SK-N-SH (cell line): ENCODE measurements at regions not wholly inside any gene's neighbourhood (a gene's known extent, or its start where the extent isn't known, plus 50 kb on each side); places are given as distances from the start of the nearest gene placed in this dataset.

Source experiments
- CTCF ChIA-PET: fragments of 300-600, 350-600 bp; formaldehyde crosslinking; extraction: SDS; loops from one replicate; lab custom pipeline; 2021; lab: Yijun Ruan, JAX
- POLR2A ChIA-PET: fragments of 350-600 bp; sonication (Branson Sonifier 250); formaldehyde crosslinking; extraction: SDS; loops from one replicate; lab custom pipeline; 2020; ENCODE audit warnings: antibody characterized with exemption, inconsistent platforms; lab: Yijun Ruan, JAX
- DNase-seq: peaks from one replicate; pipeline ENCODE4 v3.0.0; 2012
- H2AFZ ChIP-seq: fragments of 200-600 bp; sonication (generic); 2 replicates; pipeline ENCODE4 v1.8.1; 2016; ENCODE audit warnings: antibody characterized with exemption, mild to moderate bottlenecking, low read depth
- H3F3A ChIP-seq: fragments of 200-600 bp; sonication (generic); replicated peaks from 2 replicates; pipeline ENCODE3; 2016; ENCODE audit warnings: antibody characterized with exemption, mild to moderate bottlenecking; ENCODE audit not compliant: insufficient read depth
- H3K27ac ChIP-seq, 2 experiments: fragments of 200-500 bp in 1 of 2; fragments of 200-600 bp in 1 of 2; sonication (Bioruptor generic) in 1 of 2; sonication (generic), shearing (Covaris generic) in 1 of 2; 2 replicates each; pipeline versions ENCODE4 v1.5.1 to v1.6.1; 2014 to 2016; ENCODE audit warnings: low read depth in 2 of 2, inconsistent platforms in 1 of 2, low read length in 1 of 2, mild to moderate bottlenecking in 1 of 2, mixed read lengths in 1 of 2
- H3K27me3 ChIP-seq: fragments of 200-600 bp; sonication (generic), shearing (Covaris generic); 2 replicates; pipeline ENCODE4 v1.6.1; 2016; ENCODE audit warnings: mixed run types; ENCODE audit not compliant: insufficient read depth
- H3K36me3 ChIP-seq, 2 experiments: fragments of 200-500 bp in 1 of 2; fragments of 200-600 bp in 1 of 2; sonication (Bioruptor generic) in 1 of 2; sonication (generic) in 1 of 2; replicated peaks in 1 of 2; 2 replicates each; pipeline versions ENCODE3 to v1.5.1; 2014 to 2016; ENCODE audit warnings: low read length in 1 of 2, mild to moderate bottlenecking in 1 of 2; ENCODE audit not compliant: insufficient read depth in 2 of 2, control insufficient read depth in 1 of 2
- H3K4me1 ChIP-seq, 2 experiments: fragments of 200-500 bp in 1 of 2; fragments of 200-600 bp in 1 of 2; sonication (Bioruptor generic) in 1 of 2; sonication (generic), shearing (Covaris generic) in 1 of 2; 2 replicates each; pipeline versions ENCODE4 v1.5.1 to v1.6.1; 2014 to 2016; ENCODE audit warnings: low read depth in 1 of 2, low read length in 1 of 2, mixed run types in 1 of 2; ENCODE audit not compliant: insufficient read depth in 2 of 2, control insufficient read depth in 1 of 2
- H3K4me2 ChIP-seq: fragments of 200-600 bp; sonication (generic), shearing (Covaris generic); 2 replicates; pipeline ENCODE4 v1.6.1; 2017; ENCODE audit warnings: mixed run types
- H3K4me3 ChIP-seq, 2 experiments: fragments of 200-500 bp in 1 of 2; fragments of 200-600 bp in 1 of 2; sonication (Bioruptor generic) in 1 of 2; sonication (generic), shearing (Covaris generic) in 1 of 2; 2 replicates each; pipeline versions ENCODE4 v1.5.1 to v1.8.1; 2014 to 2016; ENCODE audit warnings: low read depth in 2 of 2, inconsistent platforms in 1 of 2, low read length in 1 of 2, mild to moderate bottlenecking in 1 of 2, mixed read lengths in 1 of 2, moderate library complexity in 1 of 2
- H3K79me2 ChIP-seq: fragments of 200-600 bp; sonication (generic); 2 replicates; pipeline ENCODE4 v1.8.1; 2017; ENCODE audit warnings: mild to moderate bottlenecking; ENCODE audit not compliant: insufficient read depth
- H3K9ac ChIP-seq: fragments of 200-600 bp; sonication (generic); 2 replicates; pipeline ENCODE4 v1.6.1; 2017; ENCODE audit warnings: mixed run types
- H3K9me2 ChIP-seq: fragments of 200-600 bp; sonication (generic); 2 replicates; pipeline ENCODE4 v1.6.1; 2017; ENCODE audit warnings: mixed run types
- H3K9me3 ChIP-seq: fragments of 200-600 bp; sonication (generic); 2 replicates; pipeline ENCODE4 v1.6.1; 2017; ENCODE audit warnings: mixed run types, mild to moderate bottlenecking, moderate library complexity
- H4K20me1 ChIP-seq: fragments of 200-600 bp; sonication (generic); 2 replicates; pipeline ENCODE4 v1.6.1; 2017; ENCODE audit warnings: mild to moderate bottlenecking, mixed run types; ENCODE audit not compliant: insufficient read depth
- CHD2 ChIP-seq: fragments of 150-350 bp; IDR thresholded peaks from 2 replicates; pipeline ENCODE4 v1.6.1; 2018; ENCODE audit warnings: low read length; ENCODE audit not compliant: partially characterized antibody
- ELF1 ChIP-seq: IDR thresholded peaks from 2 replicates; pipeline ENCODE4 v1.4.0; 2012
- EZH2phosphoT487 ChIP-seq: fragments of 200-600 bp; sonication (generic); IDR thresholded peaks from 2 replicates; pipeline ENCODE4 v1.6.1; 2017; ENCODE audit warnings: low read depth, mixed run types, mild to moderate bottlenecking, antibody characterized with exemption, moderate library complexity, borderline replicate concordance
- FOSL2 ChIP-seq: IDR thresholded peaks from 2 replicates; pipeline ENCODE4 v1.4.0; 2012; ENCODE audit warnings: low read depth, mild to moderate bottlenecking, moderate library complexity, borderline replicate concordance
- FOXJ3 ChIP-seq: sonication (generic); formaldehyde crosslinking; IDR thresholded peaks from 2 replicates; pipeline ENCODE4 v1.5.1; 2020; ENCODE audit warnings: mild to moderate bottlenecking, missing genetic modification reagents
- IRF3 ChIP-seq: fragments of 150-350 bp; IDR thresholded peaks from 2 replicates; pipeline ENCODE4 v1.6.1; 2016; ENCODE audit warnings: mild to moderate bottlenecking, low read depth, low read length
- JUND ChIP-seq: IDR thresholded peaks from 2 replicates; pipeline ENCODE4 v1.4.0; 2012
- MEF2A ChIP-seq: IDR thresholded peaks from 2 replicates; pipeline ENCODE4 v1.4.0; 2012; ENCODE audit warnings: low read depth, borderline replicate concordance
- MXI1 ChIP-seq: IDR thresholded peaks from 2 replicates; pipeline ENCODE4 v1.6.1; 2012; ENCODE audit warnings: mild to moderate bottlenecking, low read depth, low read length, improper control_type of control experiment
- NRF1 ChIP-seq: IDR thresholded peaks from 2 replicates; pipeline ENCODE4 v1.6.1; 2012; ENCODE audit warnings: low read depth, mild to moderate bottlenecking, low read length
- PBX3 ChIP-seq: IDR thresholded peaks from 2 replicates; pipeline ENCODE4; 2012
- POLR2AphosphoS5 ChIP-seq: IDR thresholded peaks from 2 replicates; pipeline ENCODE4 v1.6.1; 2012; ENCODE audit warnings: low read depth, low read length
- RCOR1 ChIP-seq: fragments of 150-350 bp; IDR thresholded peaks from 2 replicates; pipeline ENCODE4 v1.6.1; 2017; ENCODE audit warnings: antibody characterized with exemption, low read length
- RFX5 ChIP-seq: IDR thresholded peaks from 2 replicates; pipeline ENCODE4 v1.6.1; 2012; ENCODE audit warnings: mild to moderate bottlenecking, improper control_type of control experiment, low read length
- RXRA ChIP-seq: IDR thresholded peaks from 2 replicates; pipeline ENCODE4 v1.4.0; 2012; ENCODE audit warnings: low read depth, mild to moderate bottlenecking, borderline replicate concordance
- SIN3A ChIP-seq: IDR thresholded peaks from 2 replicates; pipeline ENCODE4 v1.6.1; 2012; ENCODE audit warnings: low read depth, mild to moderate bottlenecking, low read length, moderate library complexity, borderline replicate concordance
- TAF1 ChIP-seq: IDR thresholded peaks from 2 replicates; pipeline ENCODE4 v1.6.1; 2012; ENCODE audit warnings: low read depth, mild to moderate bottlenecking, low read length, moderate library complexity, borderline replicate concordance
- TEAD4 ChIP-seq: IDR thresholded peaks from 2 replicates; pipeline ENCODE4 v1.4.0; 2012; ENCODE audit warnings: mild to moderate bottlenecking, borderline replicate concordance; ENCODE audit not compliant: insufficient read depth
- USF1 ChIP-seq: IDR thresholded peaks from 2 replicates; pipeline ENCODE4 v1.4.0; 2012; ENCODE audit warnings: low read depth, borderline replicate concordance
- USF2 ChIP-seq: fragments of 150-350 bp; IDR thresholded peaks from 2 replicates; pipeline ENCODE4 v1.6.1; 2017; ENCODE audit warnings: antibody characterized with exemption, low read length, low read depth, borderline replicate concordance
- ZBTB33 ChIP-seq: IDR thresholded peaks from 2 replicates; pipeline ENCODE4 v1.4.0; 2012; ENCODE audit warnings: low read depth, borderline replicate concordance
- WGBS: methylation state at CpG from one replicate; pipeline ENCODE4 v1.1.6; 2017; ENCODE audit warnings: low lambda C conversion rate; 5-methylcytosine and 5-hydroxymethylcytosine counted together

GRCh38 chr13:105048677-105049076 is 1486.8 kb downstream of the EFNB2 start:
- WGBS, result 13% methylated on average over 1 of the region's 1 CpG
- H3F3A ChIP-seq, result no peaks in the 10 kb centered on the region
- no peaks in the 10 kb centered on the region for H3K4me1 ChIP-seq
- H4K20me1 ChIP-seq, result no peaks in the 10 kb centered on the region
- CTCF ChIA-PET, result interaction anchor here (1.5 kb wide), 1 partner anchor 10 kb away, joined by 3 read pairs; no protein-coding TSS in a partner anchor
- H3K4me2 ChIP-seq, result no peak overlapping the region
- no peaks in the 10 kb centered on the region for H3K79me2 ChIP-seq
- H3K27ac ChIP-seq, result no peak overlapping the region
- DNase-seq, result no peak
- no peaks in the 10 kb centered on the region for H3K9me2 ChIP-seq
- POLR2A ChIA-PET, result no interaction called here
- no peak overlapping the region for H3K4me3 ChIP-seq
- no peak for TF ChIP-seq NRF1
- TF ChIP-seq FOSL2, result no peak
- TF ChIP-seq, all 33 proteins: peak for 0
- Histone ChIP-seq H3K36me3 (no peaks in the 10 kb centered on the region), H3K9me3 (no peaks in the 10 kb centered on the region), H2AFZ (no peak overlapping the region), H3K27me3 (no peaks in the 10 kb centered on the region), H3K9ac (no peak overlapping the region)

GRCh38 chr13:105047676-105048295 is 1487.7 kb downstream of the EFNB2 start:
- POLR2A ChIA-PET, result no interaction called here
- H3K9me3 ChIP-seq, result no peaks in the 10 kb centered on the region
- no peak overlapping the region for H3K27ac ChIP-seq
- DNase-seq, result no peak
- no peak overlapping the region for H3K4me3 ChIP-seq
- no peak overlapping the region for H3K4me2 ChIP-seq
- H3K36me3 ChIP-seq, result no peaks in the 10 kb centered on the region
- H3K9me2 ChIP-seq, result no peaks in the 10 kb centered on the region
- CTCF ChIA-PET, result interaction anchor here (1.5 kb wide), 1 partner anchor 9 kb away, joined by 3 read pairs; no protein-coding TSS in a partner anchor
- H2AFZ ChIP-seq, result no peak overlapping the region
- WGBS, result 43% methylated on average over 3 of the region's 3 CpGs
- no peaks in the 10 kb centered on the region for H3K4me1 ChIP-seq
- H3K27me3 ChIP-seq, result no peaks in the 10 kb centered on the region
- no peaks in the 10 kb centered on the region for H4K20me1 ChIP-seq
- no peaks in the 10 kb centered on the region for H3F3A ChIP-seq
- H3K9ac ChIP-seq, result no peak overlapping the region
- TF ChIP-seq MXI1, result no peak
- TF ChIP-seq RXRA, result no peak
- no peak for TF ChIP-seq USF1
- TF ChIP-seq SIN3A, result no peak
- TF ChIP-seq USF2, result no peak
- no peak for TF ChIP-seq POLR2AphosphoS5
- TF ChIP-seq TEAD4, result no peak
- no peak for TF ChIP-seq FOSL2
- TF ChIP-seq FOXJ3 (CRISPR knock-in tag), result no peak
- TF ChIP-seq IRF3, result no peak
- TF ChIP-seq PBX3, result no peak
- no peak for TF ChIP-seq TAF1
- TF ChIP-seq MEF2A, result no peak
- no peak for TF ChIP-seq RFX5
- TF ChIP-seq JUND, result no peak
- no peak for TF ChIP-seq EZH2phosphoT487
- TF ChIP-seq RCOR1, result no peak
- TF ChIP-seq CHD2, result no peak
- no peak for TF ChIP-seq ELF1
- no peak for TF ChIP-seq ZBTB33
- H3K79me2 ChIP-seq, result no peaks in the 10 kb centered on the region
